ENCODE measurements at regions not wholly inside any gene's neighbourhood (a gene's known extent, or its start where the extent isn't known, plus 50 kb on each side); places are given as distances from the start of the nearest gene placed in this dataset.
A peak's percentile ranks its signal among the peaks of the same experiment; 100 is the strongest.

DNA sequence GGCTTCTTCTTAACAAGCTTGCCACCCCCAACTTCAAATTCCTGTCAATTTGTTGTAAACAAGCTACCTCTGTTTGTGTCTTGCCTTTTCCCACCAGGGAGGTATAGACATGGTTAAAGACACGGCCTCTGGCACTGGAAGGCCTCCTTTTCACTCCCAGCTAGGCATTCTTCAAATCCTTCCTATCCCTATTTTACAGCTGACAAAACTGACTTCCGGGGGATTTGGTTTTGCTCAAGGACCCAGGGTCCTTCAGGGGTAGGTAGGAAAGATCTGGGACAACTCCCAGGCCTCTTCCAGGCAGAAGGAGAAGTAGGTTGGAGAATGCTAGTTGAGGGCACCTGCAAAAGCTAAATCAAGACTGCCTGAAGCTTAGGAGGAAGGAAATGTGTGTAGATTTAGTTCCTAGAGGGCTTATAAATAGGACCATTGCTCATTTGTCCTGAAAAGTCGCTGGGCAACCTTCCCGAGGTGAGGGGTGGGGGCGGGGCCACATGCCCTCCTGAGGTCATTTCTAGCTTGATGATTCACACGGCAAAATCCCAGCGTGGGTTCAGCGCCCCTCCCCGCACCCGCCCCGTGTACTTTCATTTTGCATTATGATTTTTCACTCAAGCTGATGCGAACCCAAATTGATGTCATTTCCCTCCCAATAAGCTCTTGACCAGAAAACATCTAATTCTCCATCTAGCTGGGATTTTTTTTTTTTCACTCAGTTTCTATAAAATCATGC is 365.5 kb downstream of the SHQ1 start:
- H4K91ac ChIP-seq (ENCODE audit: insufficient read length, low read depth, low read length) = no peak overlapping the region
- TF ChIP-seq, protein P1, sequence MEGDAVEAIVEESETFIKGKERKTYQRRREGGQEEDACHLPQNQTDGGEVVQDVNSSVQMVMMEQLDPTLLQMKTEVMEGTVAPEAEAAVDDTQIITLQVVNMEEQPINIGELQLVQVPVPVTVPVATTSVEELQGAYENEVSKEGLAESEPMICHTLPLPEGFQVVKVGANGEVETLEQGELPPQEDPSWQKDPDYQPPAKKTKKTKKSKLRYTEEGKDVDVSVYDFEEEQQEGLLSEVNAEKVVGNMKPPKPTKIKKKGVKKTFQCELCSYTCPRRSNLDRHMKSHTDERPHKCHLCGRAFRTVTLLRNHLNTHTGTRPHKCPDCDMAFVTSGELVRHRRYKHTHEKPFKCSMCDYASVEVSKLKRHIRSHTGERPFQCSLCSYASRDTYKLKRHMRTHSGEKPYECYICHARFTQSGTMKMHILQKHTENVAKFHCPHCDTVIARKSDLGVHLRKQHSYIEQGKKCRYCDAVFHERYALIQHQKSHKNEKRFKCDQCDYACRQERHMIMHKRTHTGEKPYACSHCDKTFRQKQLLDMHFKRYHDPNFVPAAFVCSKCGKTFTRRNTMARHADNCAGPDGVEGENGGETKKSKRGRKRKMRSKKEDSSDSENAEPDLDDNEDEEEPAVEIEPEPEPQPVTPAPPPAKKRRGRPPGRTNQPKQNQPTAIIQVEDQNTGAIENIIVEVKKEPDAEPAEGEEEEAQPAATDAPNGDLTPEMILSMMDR (conservative IDR thresholded peaks at IDR 0.05) = no peak
- no peak overlapping the region for H2AK5ac ChIP-seq (ENCODE audit: insufficient read length, low read length)
- H4K5ac ChIP-seq (ENCODE audit: insufficient read length, low read depth, low read length) = no peak overlapping the region
- H3K27me3 ChIP-seq (ENCODE audit: insufficient read depth, low read length) = no peaks in the 10 kb centered on the region
- no peak overlapping the region for H2BK5ac ChIP-seq (ENCODE audit: insufficient read length, low read length)
- peaks cover 10% of the 10 kb centered on the region; the same call in 1 of the 2 replicates for H3K4me1 ChIP-seq (ENCODE audit: insufficient read depth, low read length)
- H3K14ac ChIP-seq (ENCODE audit: insufficient read depth, low read length) = no peak overlapping the region
- H3K27ac ChIP-seq (ENCODE audit: insufficient read length, low read depth, low read length) = no peak overlapping the region
- no peak overlapping the region for H2BK20ac ChIP-seq (ENCODE audit: low read depth, low read length, poor library complexity, severe bottlenecking)
- no peaks in the 10 kb centered on the region for H3K9me3 ChIP-seq (ENCODE audit: control insufficient read depth, low read depth, low read length)
- WGBS (ENCODE audit: extremely low coverage, insufficient read length, low lambda C conversion rate) = no CpG with 5 or more reads among the region's 12 CpGs
- H3K4me2 ChIP-seq (ENCODE audit: insufficient read depth, insufficient read length, low read length) = no peak overlapping the region
- Mint-ChIP-seq H3K9me3 (no peaks in the 10 kb centered on the region; a peak in 1 of 5 replicates), H3K4me1 (peaks cover 21% of the 10 kb centered on the region in 2 experiments), H3K36me3 (ENCODE audit: insufficient read depth in 1 of 3, low read depth in 3 of 3) (no peaks in the 10 kb centered on the region), H3K27me3 (ENCODE audit: low read depth) (peaks cover 8% of the 10 kb centered on the region), H3K27ac (peak overlapping the region in 1 of 3 experiments; percentile 13; a peak in 3 of 7 replicates), H3K4me3 (no peak overlapping the region)
- DNase-seq = no peak
- no peak overlapping the region for H3K9ac ChIP-seq (ENCODE audit: extremely low read depth, insufficient read length, low read length)
- no peak overlapping the region for H3K4ac ChIP-seq (ENCODE audit: low read depth, low read length)
- H3K79me1 ChIP-seq (ENCODE audit: insufficient read depth, low read depth, low read length, poor library complexity, severe bottlenecking) = no peaks in the 10 kb centered on the region
- H3K23ac ChIP-seq (ENCODE audit: insufficient read length, low read depth, low read length) = no peak overlapping the region
- no peak overlapping the region for H2BK12ac ChIP-seq (ENCODE audit: insufficient read length, low read depth, low read length)
- no peak overlapping the region for H4K8ac ChIP-seq (replicated peaks; ENCODE audit: insufficient read length, low read depth, low read length)
- no peaks in the 10 kb centered on the region for H3K79me2 ChIP-seq (ENCODE audit: insufficient read depth, low read length)
- H3K23me2 ChIP-seq (ENCODE audit: insufficient read length, low read depth, low read length, poor library complexity, severe bottlenecking) = no peaks in the 10 kb centered on the region
- H4K20me1 ChIP-seq (ENCODE audit: control insufficient read depth, insufficient read depth, insufficient read length) = no peaks in the 10 kb centered on the region
- no peak overlapping the region for H3K56ac ChIP-seq (ENCODE audit: insufficient read length, low read depth, low read length)
- no peak overlapping the region for H3K18ac ChIP-seq (ENCODE audit: insufficient read length, low read depth, low read length)
- H3T11ph ChIP-seq (ENCODE audit: low read length) = no peak overlapping the region
- H2BK120ac ChIP-seq (ENCODE audit: low read depth, low read length, poor library complexity, severe bottlenecking) = no peak overlapping the region
- no peak overlapping the region for H2BK15ac ChIP-seq (ENCODE audit: low read depth, low read length)
- no peak overlapping the region for H2AFZ ChIP-seq (ENCODE audit: low read length)

Data from H9 (cell line).